Heart left ventricle (tissue), 13 donors: ENCODE measurements at regions not wholly inside any gene's neighbourhood (a gene's known extent, or its start where the extent isn't known, plus 50 kb on each side); places are given as distances from the start of the nearest gene placed in this dataset.

Source experiments
- POLR2A ChIP-seq, 2 donors: fragments of 450-650 bp; IDR thresholded peaks; one replicate each; pipeline ENCODE4 v1.6.1; 2017; ENCODE audit warnings: antibody characterized with exemption in 2 of 2, mild to moderate bottlenecking in 2 of 2, moderate library complexity in 2 of 2
- TF ChIP-seq, protein P1 (sequence below), 12 donors: fragments of 200-600 bp; sonication (generic) in 4 of 12; IDR thresholded peaks; one replicate each; pipeline versions ENCODE4 v1.5.0 to v1.8.0; 2018 to 2022; ENCODE audit warnings: antibody characterized with exemption in 12 of 12, mild to moderate bottlenecking in 5 of 12
- donor health status: ischemic (EF 13 %, LVEDD 7.1; RV severe dilation, severe dysfunction).
- donor health status: DM: no; HTN: yes; CAD: no.
- donor health status: DM: no; HTN: no; CAD: no.
- donor health status: ischemic (EF 25% LVEDD 6.9; RV normal size, moderate dysfunction).
- donor health status: ischemic (EF 25% LVEDD 5.7; RV mildly dilated, moderate dysfunction).
- donor health status: ischemic (EF 35%, LVEDD 5.7; RV mildly dilated, moderate dysfunction).
- donor health status: nonischemic (EF 11% LVEDD 7.7; RV severe dilation, severe dysfunction).
- donor health status: DM: yes; HTN: yes; CAD: no.
- donor health status: PGD.
- donor health status: ischemic (EF 29% LVEDD 5.4; RV normal size, mild dysfunction).
- donor health status: nonischemic (EF 23%, LVEDD 6.1; RV moderate dilation, normal function).

DNA sequence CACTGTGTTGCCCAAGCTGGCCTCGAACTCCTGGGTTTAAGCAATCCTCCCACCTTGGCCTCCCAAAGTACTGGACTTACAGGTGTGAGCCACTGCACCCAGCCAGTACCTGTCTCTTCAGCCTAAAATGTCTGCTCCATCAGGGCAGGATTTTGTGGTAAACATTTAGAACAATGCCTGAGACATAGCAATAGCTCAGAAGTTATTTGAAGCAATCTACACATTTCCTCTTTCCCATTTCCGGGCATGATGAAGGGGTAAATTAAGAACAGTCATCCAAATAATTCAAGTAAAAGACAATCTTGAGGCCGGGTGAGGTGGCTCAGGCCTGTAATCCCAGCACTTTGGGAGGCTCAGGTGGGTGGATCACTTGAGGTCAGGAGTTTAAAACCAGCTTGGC is 69.0 kb upstream of the ZNF217 start:
- TF ChIP-seq, protein P1, sequence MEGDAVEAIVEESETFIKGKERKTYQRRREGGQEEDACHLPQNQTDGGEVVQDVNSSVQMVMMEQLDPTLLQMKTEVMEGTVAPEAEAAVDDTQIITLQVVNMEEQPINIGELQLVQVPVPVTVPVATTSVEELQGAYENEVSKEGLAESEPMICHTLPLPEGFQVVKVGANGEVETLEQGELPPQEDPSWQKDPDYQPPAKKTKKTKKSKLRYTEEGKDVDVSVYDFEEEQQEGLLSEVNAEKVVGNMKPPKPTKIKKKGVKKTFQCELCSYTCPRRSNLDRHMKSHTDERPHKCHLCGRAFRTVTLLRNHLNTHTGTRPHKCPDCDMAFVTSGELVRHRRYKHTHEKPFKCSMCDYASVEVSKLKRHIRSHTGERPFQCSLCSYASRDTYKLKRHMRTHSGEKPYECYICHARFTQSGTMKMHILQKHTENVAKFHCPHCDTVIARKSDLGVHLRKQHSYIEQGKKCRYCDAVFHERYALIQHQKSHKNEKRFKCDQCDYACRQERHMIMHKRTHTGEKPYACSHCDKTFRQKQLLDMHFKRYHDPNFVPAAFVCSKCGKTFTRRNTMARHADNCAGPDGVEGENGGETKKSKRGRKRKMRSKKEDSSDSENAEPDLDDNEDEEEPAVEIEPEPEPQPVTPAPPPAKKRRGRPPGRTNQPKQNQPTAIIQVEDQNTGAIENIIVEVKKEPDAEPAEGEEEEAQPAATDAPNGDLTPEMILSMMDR (IDR thresholded peaks at IDR 0.05) = no peak
- no peak for TF ChIP-seq POLR2A (IDR thresholded peaks at IDR 0.05)
